Parathyroid adenoma (tissue), 2 donors: ENCODE measurements at regions not wholly inside any gene's neighbourhood (a gene's known extent, or its start where the extent isn't known, plus 50 kb on each side); places are given as distances from the start of the nearest gene placed in this dataset.

ENCODE experiments used
- H2AFZ ChIP-seq: fragments of 300-600 bp; sonication (generic); one replicate; pipeline ENCODE4 v1.7.0; 2017; ENCODE audit warnings: antibody characterized with exemption, mild to moderate bottlenecking
- H3K27ac ChIP-seq: fragments of 300-600 bp; sonication (generic); one replicate; pipeline ENCODE4 v1.7.0; 2017
- H3K27me3 ChIP-seq: fragments of 300-600 bp; sonication (generic); one replicate; pipeline ENCODE4 v1.7.0; 2017; ENCODE audit warnings: low read length; ENCODE audit not compliant: control insufficient read depth, insufficient read depth
- H3K36me3 ChIP-seq: fragments of 300-600 bp; sonication (generic); one replicate; pipeline ENCODE4 v1.7.0; 2017; ENCODE audit warnings: low read length; ENCODE audit not compliant: control insufficient read depth, insufficient read depth
- H3K4me1 ChIP-seq: fragments of 300-600 bp; sonication (generic); one replicate; pipeline ENCODE4 v1.7.0; 2017; ENCODE audit warnings: control low read depth
- H3K4me2 ChIP-seq: fragments of 300-600 bp; sonication (generic); one replicate; pipeline ENCODE4 v1.7.0; 2017; ENCODE audit warnings: low read length
- H3K4me3 ChIP-seq: fragments of 300-600 bp; sonication (generic); one replicate; pipeline ENCODE4 v1.7.0; 2017; ENCODE audit warnings: low read depth, low read length
- H3K79me2 ChIP-seq: fragments of 300-600 bp; sonication (generic); one replicate; pipeline ENCODE4 v1.7.0; 2017; ENCODE audit warnings: control low read depth
- H3K9ac ChIP-seq: fragments of 300-600 bp; sonication (generic); one replicate; pipeline ENCODE4 v1.7.0; 2017; ENCODE audit warnings: mild to moderate bottlenecking
- H3K9me3 ChIP-seq: fragments of 300-600 bp; sonication (generic); one replicate; pipeline ENCODE4 v1.7.0; 2017; ENCODE audit warnings: low read length; ENCODE audit not compliant: control insufficient read depth
- TF ChIP-seq, protein P1 (sequence below): fragments of 300-600 bp; sonication (generic); IDR thresholded peaks from one replicate; pipeline ENCODE4 v1.7.0; 2017; ENCODE audit warnings: antibody characterized with exemption, mild to moderate bottlenecking
- donor health status: primary hyperparathyroidism.

GRCh38 chr2:6218926-6219325, 526.7 kb downstream of the SOX11 start:
- no peaks in the 10 kb centered on the region for H3K79me2 ChIP-seq
- TF ChIP-seq, protein P1, sequence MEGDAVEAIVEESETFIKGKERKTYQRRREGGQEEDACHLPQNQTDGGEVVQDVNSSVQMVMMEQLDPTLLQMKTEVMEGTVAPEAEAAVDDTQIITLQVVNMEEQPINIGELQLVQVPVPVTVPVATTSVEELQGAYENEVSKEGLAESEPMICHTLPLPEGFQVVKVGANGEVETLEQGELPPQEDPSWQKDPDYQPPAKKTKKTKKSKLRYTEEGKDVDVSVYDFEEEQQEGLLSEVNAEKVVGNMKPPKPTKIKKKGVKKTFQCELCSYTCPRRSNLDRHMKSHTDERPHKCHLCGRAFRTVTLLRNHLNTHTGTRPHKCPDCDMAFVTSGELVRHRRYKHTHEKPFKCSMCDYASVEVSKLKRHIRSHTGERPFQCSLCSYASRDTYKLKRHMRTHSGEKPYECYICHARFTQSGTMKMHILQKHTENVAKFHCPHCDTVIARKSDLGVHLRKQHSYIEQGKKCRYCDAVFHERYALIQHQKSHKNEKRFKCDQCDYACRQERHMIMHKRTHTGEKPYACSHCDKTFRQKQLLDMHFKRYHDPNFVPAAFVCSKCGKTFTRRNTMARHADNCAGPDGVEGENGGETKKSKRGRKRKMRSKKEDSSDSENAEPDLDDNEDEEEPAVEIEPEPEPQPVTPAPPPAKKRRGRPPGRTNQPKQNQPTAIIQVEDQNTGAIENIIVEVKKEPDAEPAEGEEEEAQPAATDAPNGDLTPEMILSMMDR: no peak
- H3K36me3 ChIP-seq: no peaks in the 10 kb centered on the region
- no peak overlapping the region for H3K4me2 ChIP-seq
- H3K27ac ChIP-seq: no peak overlapping the region
- H2AFZ ChIP-seq: no peak overlapping the region
- no peaks in the 10 kb centered on the region for H3K4me1 ChIP-seq
- H3K9ac ChIP-seq: no peak overlapping the region
- peaks cover 2% of the 10 kb centered on the region for H3K27me3 ChIP-seq
- H3K4me3 ChIP-seq: no peak overlapping the region
- no peaks in the 10 kb centered on the region for H3K9me3 ChIP-seq

DNA sequence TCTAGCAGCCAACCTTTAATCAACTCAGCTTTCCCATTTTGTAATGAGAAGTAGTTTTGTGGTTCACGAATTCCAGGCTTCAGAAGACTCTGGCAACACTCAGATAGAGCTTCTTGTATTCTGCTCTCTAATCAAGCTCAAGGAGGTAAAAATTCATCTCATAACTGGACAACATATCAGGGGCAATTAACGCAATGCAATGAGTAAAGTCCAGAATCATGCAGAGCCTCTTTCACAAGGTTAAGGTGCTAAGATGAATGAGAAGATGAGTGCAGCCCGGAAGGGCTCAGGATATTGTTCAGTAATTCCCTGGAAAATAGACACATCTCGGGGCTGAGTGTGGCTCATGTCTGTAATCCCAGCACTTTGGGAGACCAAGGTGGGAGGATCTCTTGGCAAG, 527.7 kb downstream of the SOX11 start:
- Histone ChIP-seq H3K9ac (no peak overlapping the region), H3K79me2 (no peaks in the 10 kb centered on the region), H2AFZ (no peak overlapping the region), H3K27ac (no peak overlapping the region), H3K9me3 (no peaks in the 10 kb centered on the region), H3K4me1 (no peaks in the 10 kb centered on the region), H3K27me3 (peaks cover 2% of the 10 kb centered on the region), H3K4me3 (no peak overlapping the region), H3K4me2 (no peak overlapping the region), H3K36me3 (no peaks in the 10 kb centered on the region)
- TF ChIP-seq, protein P1: no peak

- H3K27me3 ChIP-seq: peaks cover 2% of the 10 kb centered on the region
- no peaks in the 10 kb centered on the region for H3K79me2 ChIP-seq
- no peaks in the 10 kb centered on the region for H3K4me1 ChIP-seq
- no peak overlapping the region for H3K27ac ChIP-seq
- H3K9me3 ChIP-seq: no peaks in the 10 kb centered on the region
- H2AFZ ChIP-seq: no peak overlapping the region
- no peak overlapping the region for H3K9ac ChIP-seq
- TF ChIP-seq, protein P1: no peak
- H3K4me3 ChIP-seq: no peak overlapping the region
- H3K4me2 ChIP-seq: no peak overlapping the region
- no peaks in the 10 kb centered on the region for H3K36me3 ChIP-seq
These were observed 530.1 kb downstream of the SOX11 start for GRCh38 chr2:6222296-6222695.

DNA sequence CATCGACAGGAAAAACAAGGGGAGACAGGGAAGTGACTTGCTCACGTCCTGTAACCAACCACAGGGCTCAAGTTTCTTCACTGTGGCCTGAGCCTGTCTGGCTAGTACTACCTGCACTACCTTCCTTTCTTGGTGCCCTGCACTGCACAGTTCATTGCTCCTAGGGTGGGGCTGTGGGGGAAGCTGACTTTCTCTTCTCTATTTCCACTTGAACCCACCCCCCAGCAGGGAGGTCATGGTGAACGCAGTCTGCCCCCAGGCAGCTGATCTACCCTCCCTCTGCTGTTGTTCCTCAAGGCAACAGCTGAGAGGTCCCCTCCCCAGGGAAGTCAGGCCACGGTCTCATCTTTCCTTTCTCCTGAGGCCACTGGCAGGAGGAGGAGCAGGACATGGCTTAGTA, 532.1 kb downstream of the SOX11 start:
- Histone ChIP-seq H3K4me2 (no peak overlapping the region), H3K9me3 (no peaks in the 10 kb centered on the region), H3K27ac (no peak overlapping the region), H3K27me3 (peaks cover 2% of the 10 kb centered on the region), H3K9ac (no peak overlapping the region), H3K79me2 (no peaks in the 10 kb centered on the region), H3K4me1 (no peaks in the 10 kb centered on the region), H3K4me3 (no peak overlapping the region), H3K36me3 (no peaks in the 10 kb centered on the region), H2AFZ (no peak overlapping the region)
- TF ChIP-seq, protein P1: no peak

DNA sequence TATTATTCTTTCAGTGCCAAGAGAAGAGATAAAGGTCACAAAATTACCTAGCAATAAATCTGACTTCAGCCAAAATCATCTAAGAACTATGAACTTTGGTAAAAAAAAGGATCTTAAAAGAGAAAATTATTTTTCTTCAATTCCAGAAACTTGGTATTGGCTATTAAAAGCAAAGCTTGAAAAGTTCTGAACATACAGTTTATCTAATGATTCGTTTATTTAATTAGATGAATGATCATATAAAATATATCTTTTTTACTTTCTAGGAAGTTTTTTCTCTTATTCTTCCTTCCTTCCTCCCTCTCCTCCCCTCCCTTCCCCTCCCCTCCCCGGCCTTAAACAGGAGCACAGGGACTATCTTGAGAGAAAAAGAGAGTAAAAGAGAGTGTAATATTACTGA, 536.1 kb downstream of the SOX11 start:
- no peak overlapping the region for H3K4me3 ChIP-seq
- no peaks in the 10 kb centered on the region for H3K27me3 ChIP-seq
- H3K9ac ChIP-seq: no peak overlapping the region
- H3K27ac ChIP-seq: no peak overlapping the region
- no peaks in the 10 kb centered on the region for H3K4me1 ChIP-seq
- no peak overlapping the region for H2AFZ ChIP-seq
- TF ChIP-seq, protein P1: no peak
- H3K4me2 ChIP-seq: no peak overlapping the region
- H3K79me2 ChIP-seq: no peaks in the 10 kb centered on the region
- H3K9me3 ChIP-seq: no peaks in the 10 kb centered on the region
- H3K36me3 ChIP-seq: no peaks in the 10 kb centered on the region
